Omental fat pad (tissue), 3 donors: ENCODE measurements at regions not wholly inside any gene's neighbourhood (a gene's known extent, or its start where the extent isn't known, plus 50 kb on each side); places are given as distances from the start of the nearest gene placed in this dataset.

Source experiments
- ATAC-seq: fragments of 150-250 bp; one replicate; pipeline ENCODE4 v1.9.1; 2016; ENCODE audit warnings: mild to moderate bottlenecking, moderate library complexity; ENCODE audit not compliant: low FRiP score
- DNase-seq: peaks from one replicate; pipeline ENCODE4 v3.0.0-alpha.2; 2019; ENCODE audit warnings: low spot score
- TF ChIP-seq, protein P1 (sequence below), 3 donors: fragments of 450-650 bp; IDR thresholded peaks; one replicate each; pipeline ENCODE4 v1.5.1; 2016 to 2017; ENCODE audit warnings: antibody characterized with exemption in 3 of 3, mild to moderate bottlenecking in 3 of 3, moderate library complexity in 2 of 3

DNA sequence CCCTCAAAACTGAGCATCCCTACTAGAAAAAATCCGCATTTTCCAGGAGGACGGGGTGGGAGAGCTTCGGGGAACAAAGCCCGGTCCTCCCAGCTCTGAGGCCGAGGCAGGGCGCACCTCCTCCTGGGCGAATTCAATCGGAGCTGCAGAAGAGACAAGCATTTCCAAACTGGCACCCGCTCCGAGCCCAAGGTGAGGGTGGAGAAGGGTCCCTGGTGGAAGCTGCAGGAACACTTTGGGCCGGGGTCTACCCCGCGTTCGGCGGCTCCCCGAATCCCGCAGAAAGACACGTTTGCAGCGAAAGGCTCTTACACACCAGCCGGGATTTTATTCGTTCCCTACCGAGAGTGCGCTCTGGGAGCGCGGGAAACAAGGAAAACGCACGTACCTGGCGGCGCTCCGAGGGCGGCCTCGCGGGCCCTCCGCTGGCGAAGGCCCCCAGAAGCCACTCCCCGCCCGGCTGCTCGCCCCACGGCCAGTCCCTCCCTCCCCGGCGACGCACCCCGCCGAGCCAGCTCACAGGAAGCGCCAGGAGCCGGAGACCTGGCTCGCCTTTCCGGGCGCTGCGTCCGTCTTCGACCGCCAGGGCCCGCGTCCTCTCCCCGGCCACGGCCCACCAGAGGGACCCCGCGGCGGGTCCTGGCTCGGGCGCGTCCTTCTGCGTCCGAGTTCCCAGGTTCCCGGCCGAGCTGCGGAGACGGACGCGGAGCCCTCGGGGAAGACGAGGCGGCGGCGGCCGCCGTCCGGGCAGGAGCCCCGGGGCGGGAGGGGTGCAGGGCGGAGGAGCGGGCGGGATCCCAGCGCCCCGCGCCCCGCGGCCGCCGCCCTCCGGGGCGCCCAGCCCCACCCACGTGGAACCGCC is 49.8 kb upstream of the BAHCC1 start:
- ATAC-seq: peak; percentile 65
- TF ChIP-seq, protein P1, sequence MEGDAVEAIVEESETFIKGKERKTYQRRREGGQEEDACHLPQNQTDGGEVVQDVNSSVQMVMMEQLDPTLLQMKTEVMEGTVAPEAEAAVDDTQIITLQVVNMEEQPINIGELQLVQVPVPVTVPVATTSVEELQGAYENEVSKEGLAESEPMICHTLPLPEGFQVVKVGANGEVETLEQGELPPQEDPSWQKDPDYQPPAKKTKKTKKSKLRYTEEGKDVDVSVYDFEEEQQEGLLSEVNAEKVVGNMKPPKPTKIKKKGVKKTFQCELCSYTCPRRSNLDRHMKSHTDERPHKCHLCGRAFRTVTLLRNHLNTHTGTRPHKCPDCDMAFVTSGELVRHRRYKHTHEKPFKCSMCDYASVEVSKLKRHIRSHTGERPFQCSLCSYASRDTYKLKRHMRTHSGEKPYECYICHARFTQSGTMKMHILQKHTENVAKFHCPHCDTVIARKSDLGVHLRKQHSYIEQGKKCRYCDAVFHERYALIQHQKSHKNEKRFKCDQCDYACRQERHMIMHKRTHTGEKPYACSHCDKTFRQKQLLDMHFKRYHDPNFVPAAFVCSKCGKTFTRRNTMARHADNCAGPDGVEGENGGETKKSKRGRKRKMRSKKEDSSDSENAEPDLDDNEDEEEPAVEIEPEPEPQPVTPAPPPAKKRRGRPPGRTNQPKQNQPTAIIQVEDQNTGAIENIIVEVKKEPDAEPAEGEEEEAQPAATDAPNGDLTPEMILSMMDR (IDR thresholded peaks at IDR 0.05): peak in 1 of 3 donors; percentile 18
- DNase-seq: no peak
